ENCODE measurements at regions not wholly inside any gene's neighbourhood (a gene's known extent, or its start where the extent isn't known, plus 50 kb on each side); places are given as distances from the start of the nearest gene placed in this dataset.

DNA sequence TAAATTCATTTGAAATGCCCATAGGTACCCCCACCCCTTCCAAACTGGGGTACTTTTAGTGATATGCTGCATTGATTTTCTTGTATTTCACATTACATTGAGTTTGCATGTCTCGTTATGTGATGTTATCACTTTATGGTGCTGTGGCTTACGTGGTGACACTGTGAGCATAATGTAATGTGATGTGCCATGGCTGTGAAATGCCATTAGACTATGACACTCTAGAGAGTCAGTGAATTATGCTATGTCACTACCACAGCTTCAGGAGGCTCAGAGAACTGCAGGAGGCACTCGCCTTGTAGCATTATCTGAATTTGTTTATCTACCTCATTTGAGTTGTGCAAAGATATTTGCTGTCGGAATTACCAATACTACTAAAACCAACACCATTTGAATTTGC, 590.1 kb upstream of the SLC10A2 start:
- Histone ChIP-seq H3K36me3 (no peaks in the 10 kb centered on the region), H3K4me1 (no peaks in the 10 kb centered on the region), H3K9me3 (replicated peaks) (no peaks in the 10 kb centered on the region), H3K27ac (replicated peaks) (no peak overlapping the region), H3K27me3 (ENCODE audit: low read depth) (no peaks in the 10 kb centered on the region), H3K4me3 (no peak overlapping the region)
- DNase-seq: no peak
- TF ChIP-seq, protein P1, sequence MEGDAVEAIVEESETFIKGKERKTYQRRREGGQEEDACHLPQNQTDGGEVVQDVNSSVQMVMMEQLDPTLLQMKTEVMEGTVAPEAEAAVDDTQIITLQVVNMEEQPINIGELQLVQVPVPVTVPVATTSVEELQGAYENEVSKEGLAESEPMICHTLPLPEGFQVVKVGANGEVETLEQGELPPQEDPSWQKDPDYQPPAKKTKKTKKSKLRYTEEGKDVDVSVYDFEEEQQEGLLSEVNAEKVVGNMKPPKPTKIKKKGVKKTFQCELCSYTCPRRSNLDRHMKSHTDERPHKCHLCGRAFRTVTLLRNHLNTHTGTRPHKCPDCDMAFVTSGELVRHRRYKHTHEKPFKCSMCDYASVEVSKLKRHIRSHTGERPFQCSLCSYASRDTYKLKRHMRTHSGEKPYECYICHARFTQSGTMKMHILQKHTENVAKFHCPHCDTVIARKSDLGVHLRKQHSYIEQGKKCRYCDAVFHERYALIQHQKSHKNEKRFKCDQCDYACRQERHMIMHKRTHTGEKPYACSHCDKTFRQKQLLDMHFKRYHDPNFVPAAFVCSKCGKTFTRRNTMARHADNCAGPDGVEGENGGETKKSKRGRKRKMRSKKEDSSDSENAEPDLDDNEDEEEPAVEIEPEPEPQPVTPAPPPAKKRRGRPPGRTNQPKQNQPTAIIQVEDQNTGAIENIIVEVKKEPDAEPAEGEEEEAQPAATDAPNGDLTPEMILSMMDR (IDR thresholded peaks at IDR 0.05; ENCODE audit: borderline replicate concordance): no peak
- intact Hi-C loops (cut with micrococcal nuclease): no loop called here

DNA sequence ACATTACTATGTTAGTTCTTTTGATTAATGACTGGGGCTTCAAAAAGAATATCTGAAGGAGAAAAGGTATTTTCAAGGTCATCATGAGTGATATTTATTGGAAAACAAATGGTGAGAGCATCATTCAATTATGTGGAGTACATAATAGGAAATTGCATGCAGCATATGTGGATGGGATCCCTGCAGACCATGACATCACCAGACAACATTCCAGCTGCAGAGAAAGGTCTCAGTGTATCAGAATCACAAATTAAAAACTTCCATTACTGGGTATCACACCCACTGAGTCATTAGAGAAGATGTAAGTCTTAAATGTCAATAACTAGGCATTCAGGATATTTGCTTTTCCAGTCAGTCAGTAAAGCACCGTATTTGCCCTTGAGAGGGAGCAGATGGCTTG, 574.4 kb upstream of the SLC10A2 start:
- TF ChIP-seq, protein P1 (IDR thresholded peaks at IDR 0.05; ENCODE audit: borderline replicate concordance): no peak
- Histone ChIP-seq H3K9me3 (replicated peaks) (peaks cover 15% of the 10 kb centered on the region), H3K27ac (replicated peaks) (no peak overlapping the region), H3K4me3 (no peak overlapping the region), H3K36me3 (no peaks in the 10 kb centered on the region), H3K4me1 (no peaks in the 10 kb centered on the region), H3K27me3 (ENCODE audit: low read depth) (no peaks in the 10 kb centered on the region)
- intact Hi-C loops (cut with micrococcal nuclease): no loop called here
- no peak for DNase-seq

DNA sequence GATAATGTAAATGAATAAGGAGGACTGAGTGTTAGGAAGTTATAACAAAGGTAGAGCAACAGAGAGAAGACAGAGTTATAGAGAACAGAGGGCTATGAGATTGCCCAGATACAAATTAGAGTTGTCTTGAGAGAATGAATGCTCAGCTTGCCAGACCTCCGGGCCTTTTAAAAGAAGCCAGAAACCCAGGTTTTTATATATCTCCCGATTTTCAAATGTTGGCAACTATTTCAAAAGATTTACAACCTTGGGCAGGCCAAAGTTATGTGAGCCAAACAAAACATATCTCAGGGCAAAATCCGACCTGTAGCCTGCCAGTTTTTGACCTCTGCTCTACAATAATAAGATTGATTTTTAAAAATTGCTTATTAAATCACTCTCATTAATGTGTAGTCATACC, 573.1 kb upstream of the SLC10A2 start:
- intact Hi-C loops (cut with micrococcal nuclease): no loop called here
- no peaks in the 10 kb centered on the region for H3K27me3 ChIP-seq (ENCODE audit: low read depth)
- H3K36me3 ChIP-seq: no peaks in the 10 kb centered on the region
- no peak overlapping the region for H3K27ac ChIP-seq (replicated peaks)
- DNase-seq: no peak
- peaks cover 7% of the 10 kb centered on the region for H3K9me3 ChIP-seq (replicated peaks)
- H3K4me3 ChIP-seq: no peak overlapping the region
- no peaks in the 10 kb centered on the region for H3K4me1 ChIP-seq
- TF ChIP-seq, protein P1 (IDR thresholded peaks at IDR 0.05; ENCODE audit: borderline replicate concordance): no peak

DNA sequence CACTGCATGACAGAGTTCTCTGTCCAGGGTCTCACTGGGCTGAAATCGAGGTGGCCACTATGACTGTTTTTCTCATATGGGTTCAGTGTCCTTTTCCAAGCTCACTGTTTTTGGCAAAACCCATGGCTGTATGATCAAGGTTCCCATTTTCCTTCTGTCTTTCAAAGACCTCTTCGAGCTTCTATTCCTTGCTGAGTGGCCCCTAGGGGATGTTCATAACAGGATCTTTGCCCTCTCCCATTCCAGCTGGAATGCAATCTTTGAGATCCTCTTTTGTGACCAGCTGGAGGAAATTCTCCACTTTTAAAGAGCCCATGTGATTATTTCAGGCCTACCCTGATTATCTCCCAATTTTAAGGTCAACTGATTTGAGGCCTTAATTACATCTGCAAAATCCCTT, 572.5 kb upstream of the SLC10A2 start:
- H3K27ac ChIP-seq (replicated peaks): no peak overlapping the region
- no peak for DNase-seq
- H3K4me1 ChIP-seq: no peaks in the 10 kb centered on the region
- intact Hi-C loops (cut with micrococcal nuclease): no loop called here
- H3K27me3 ChIP-seq (ENCODE audit: low read depth): no peaks in the 10 kb centered on the region
- H3K36me3 ChIP-seq: no peaks in the 10 kb centered on the region
- no peak overlapping the region for H3K4me3 ChIP-seq
- H3K9me3 ChIP-seq (replicated peaks): peaks cover 1% of the 10 kb centered on the region
- TF ChIP-seq, protein P1 (IDR thresholded peaks at IDR 0.05; ENCODE audit: borderline replicate concordance): no peak

DNA sequence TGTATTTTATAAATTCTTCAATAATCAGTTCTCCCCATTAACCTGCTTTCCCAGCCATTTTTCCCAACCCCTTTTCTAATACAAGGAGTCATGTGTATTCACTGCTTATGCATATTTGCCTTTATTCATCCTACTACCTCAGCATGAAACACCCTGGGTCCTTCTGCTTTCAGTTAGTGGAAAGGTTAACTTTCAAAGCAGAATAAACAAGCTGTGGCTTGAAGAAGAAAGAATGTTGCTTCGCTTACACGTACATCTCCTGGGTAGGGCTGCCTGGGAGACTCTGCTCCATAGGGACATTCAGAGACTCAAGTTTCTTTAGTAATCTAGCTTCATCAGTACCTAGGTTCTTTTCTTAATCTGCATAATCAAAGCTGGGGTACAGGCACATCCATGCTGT, 567.8 kb upstream of the SLC10A2 start:
- no peak overlapping the region for H3K27ac ChIP-seq (replicated peaks)
- H3K9me3 ChIP-seq (replicated peaks): no peaks in the 10 kb centered on the region
- no peak overlapping the region for H3K4me3 ChIP-seq
- intact Hi-C loops (cut with micrococcal nuclease): no loop called here
- TF ChIP-seq, protein P1 (IDR thresholded peaks at IDR 0.05; ENCODE audit: borderline replicate concordance): no peak
- H3K4me1 ChIP-seq: no peaks in the 10 kb centered on the region
- no peaks in the 10 kb centered on the region for H3K27me3 ChIP-seq (ENCODE audit: low read depth)
- H3K36me3 ChIP-seq: no peaks in the 10 kb centered on the region
- DNase-seq: no peak

DNA sequence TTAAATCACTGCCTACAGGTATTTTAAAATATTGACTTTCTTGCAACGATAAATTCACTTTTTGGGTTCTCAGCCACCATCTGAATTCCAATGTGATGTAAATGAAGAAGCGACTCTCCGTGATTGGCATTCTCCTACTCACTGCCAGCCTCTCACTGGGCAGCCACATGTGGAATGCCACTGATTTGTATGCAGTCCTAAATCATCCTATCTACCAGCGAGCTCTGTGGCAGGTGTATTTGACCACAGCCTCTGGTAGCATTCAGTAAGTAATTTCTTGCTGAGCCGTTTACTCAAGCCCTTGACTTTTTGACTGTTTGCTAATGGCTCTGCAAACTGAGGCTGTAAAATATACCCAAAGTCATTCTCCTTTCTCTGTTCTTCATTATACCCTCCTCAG, 559.0 kb upstream of the SLC10A2 start:
- Histone ChIP-seq H3K9me3 (replicated peaks) (no peaks in the 10 kb centered on the region), H3K4me3 (no peak overlapping the region), H3K27ac (replicated peaks) (no peak overlapping the region), H3K4me1 (no peaks in the 10 kb centered on the region), H3K36me3 (no peaks in the 10 kb centered on the region), H3K27me3 (ENCODE audit: low read depth) (no peaks in the 10 kb centered on the region)
- no peak for DNase-seq
- TF ChIP-seq, protein P1 (IDR thresholded peaks at IDR 0.05; ENCODE audit: borderline replicate concordance): no peak
- intact Hi-C loops (cut with micrococcal nuclease): no loop called here
